ENCODE measurements at regions not wholly inside any gene's neighbourhood (a gene's known extent, or its start where the extent isn't known, plus 50 kb on each side); places are given as distances from the start of the nearest gene placed in this dataset.

DNA sequence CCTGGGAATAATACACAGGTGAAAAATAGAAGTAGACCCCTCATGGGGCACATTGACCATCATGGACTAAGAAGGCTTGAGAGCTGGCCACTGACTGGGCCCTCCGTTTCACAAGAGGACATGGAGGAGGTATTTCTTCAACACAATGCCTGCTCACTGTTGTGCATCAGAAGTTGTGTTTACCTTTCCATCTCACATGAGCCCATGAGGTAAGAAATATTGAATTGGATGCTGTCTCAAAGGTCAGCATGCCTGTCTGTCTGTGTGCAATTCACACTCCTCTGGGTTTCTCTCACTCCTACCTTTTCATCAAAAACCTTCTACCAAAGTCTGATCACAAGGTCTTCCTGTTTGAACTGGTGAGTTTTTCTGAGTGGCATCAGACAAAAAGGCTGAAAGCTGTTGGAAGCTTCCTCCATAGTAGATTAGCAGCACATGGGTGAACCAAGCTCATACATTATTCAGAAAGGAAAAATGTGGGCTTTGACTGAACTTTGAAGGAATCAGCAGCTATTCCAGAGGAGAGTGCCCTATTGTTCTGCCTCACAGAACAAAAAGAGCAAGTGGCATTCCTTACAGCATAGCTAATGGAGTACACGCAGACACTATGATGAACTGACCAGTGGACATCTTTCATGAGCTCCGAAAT, 143.2 kb upstream of the RND3 start:
- Mint-ChIP-seq H3K9me3 (no peaks in the 10 kb centered on the region), H3K4me1 (no peaks in the 10 kb centered on the region), H3K36me3 (ENCODE audit: low read depth) (no peaks in the 10 kb centered on the region), H3K4me3 (no peak overlapping the region), H3K27ac (no peak overlapping the region), H3K27me3 (no peaks in the 10 kb centered on the region)
- DNase-seq (no peak), ATAC-seq (no peak)

DNA sequence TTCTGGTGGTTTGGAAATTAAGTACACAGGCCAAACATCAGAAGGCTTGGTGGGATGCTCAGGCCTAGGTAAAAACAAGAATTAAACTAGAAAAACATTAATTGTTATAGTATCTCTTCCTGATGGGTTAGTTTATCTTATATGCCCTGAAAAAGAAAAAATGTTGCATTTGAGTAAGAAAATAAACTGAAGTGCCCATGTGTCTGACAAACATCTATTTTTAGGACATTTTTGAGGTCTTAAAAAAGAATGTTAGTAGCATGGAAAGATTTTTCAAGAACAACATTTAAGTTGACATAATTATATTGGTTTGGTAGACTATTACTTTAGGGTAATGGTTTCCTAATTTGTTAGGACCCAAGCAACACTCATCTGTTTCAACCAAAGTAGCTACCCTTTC, 140.1 kb upstream of the RND3 start:
- Mint-ChIP-seq H3K4me3 (no peak overlapping the region), H3K9me3 (no peaks in the 10 kb centered on the region), H3K27me3 (no peaks in the 10 kb centered on the region), H3K27ac (no peak overlapping the region), H3K36me3 (ENCODE audit: low read depth) (no peaks in the 10 kb centered on the region), H3K4me1 (no peaks in the 10 kb centered on the region)
- no peak for DNase-seq
- ATAC-seq: no peak

DNA sequence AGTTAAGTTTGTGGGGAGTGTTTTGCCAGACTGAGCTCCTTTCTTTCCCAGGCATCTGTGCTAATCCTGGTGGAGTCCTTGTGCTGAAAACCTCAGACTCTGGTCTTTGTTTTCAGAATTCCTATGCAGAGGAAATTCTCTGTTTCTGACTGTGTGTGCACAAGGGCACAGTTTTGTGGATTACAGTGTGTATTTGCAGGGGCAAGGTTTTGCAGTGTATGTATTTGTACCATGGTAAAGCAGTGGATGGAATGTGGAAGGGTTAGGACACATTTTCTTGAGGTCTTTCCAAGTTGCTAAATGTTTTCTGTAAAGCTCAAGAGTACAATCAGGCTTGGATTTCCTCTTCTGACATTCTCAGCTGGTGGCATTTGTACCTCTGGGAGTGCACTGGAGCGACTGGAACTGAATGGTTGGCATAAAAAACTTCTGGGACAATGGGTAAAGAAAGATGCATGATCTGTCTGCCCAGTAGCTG, 139.5 kb upstream of the RND3 start:
- DNase-seq (no peak), ATAC-seq (no peak)
- no peak overlapping the region for H3K27ac Mint-ChIP-seq

DNA sequence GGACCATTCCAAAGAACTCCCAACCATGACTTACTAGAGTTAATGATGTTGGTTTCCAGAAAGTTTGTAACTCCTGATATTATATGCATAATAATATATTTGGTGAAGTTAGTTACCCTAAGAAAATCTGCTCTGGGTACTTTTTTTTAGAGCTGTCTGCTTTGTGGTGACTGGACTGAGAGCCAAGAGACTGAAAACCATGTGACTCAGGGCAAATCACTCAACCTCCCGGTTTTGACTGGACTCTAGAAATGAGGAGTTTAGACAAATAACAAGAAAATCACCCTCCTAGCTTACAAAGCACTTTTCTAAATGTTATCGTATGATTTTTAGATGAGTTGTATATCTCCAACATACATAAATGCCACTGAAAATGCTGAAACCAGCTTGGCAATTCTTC, 138.3 kb upstream of the RND3 start:
- Mint-ChIP-seq H3K9me3 (no peaks in the 10 kb centered on the region), H3K36me3 (ENCODE audit: low read depth) (no peaks in the 10 kb centered on the region), H3K4me1 (no peaks in the 10 kb centered on the region), H3K4me3 (no peak overlapping the region), H3K27me3 (no peaks in the 10 kb centered on the region), H3K27ac (no peak overlapping the region)
- DNase-seq: no peak
- no peak for ATAC-seq

More for the DNA sequence above, 139.5 kb upstream of the RND3 start:
- Mint-ChIP-seq H3K9me3 (no peaks in the 10 kb centered on the region), H3K4me1 (no peaks in the 10 kb centered on the region), H3K36me3 (ENCODE audit: low read depth) (no peaks in the 10 kb centered on the region), H3K27me3 (no peaks in the 10 kb centered on the region), H3K4me3 (no peak overlapping the region)

DNA sequence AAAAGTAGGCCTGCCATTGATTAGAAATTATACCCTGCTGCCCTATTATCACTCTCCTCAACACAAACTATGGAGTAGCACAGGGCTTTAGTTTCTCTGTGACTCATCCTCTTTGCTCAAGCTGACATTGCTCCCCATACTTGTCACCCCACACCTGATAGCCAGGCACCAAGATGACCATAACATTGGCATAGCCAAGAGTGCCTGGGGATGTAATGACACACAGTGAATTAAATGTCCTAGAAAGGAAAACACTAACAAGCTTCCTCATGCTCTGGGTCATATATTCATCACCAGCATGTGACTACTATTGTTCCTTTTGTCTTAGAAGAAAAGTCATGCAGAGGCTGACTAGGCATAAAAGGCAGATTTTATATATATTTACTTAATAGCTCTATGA, 137.8 kb upstream of the RND3 start:
- no peak overlapping the region for H3K27ac Mint-ChIP-seq
- no peaks in the 10 kb centered on the region for H3K4me1 Mint-ChIP-seq
- no peaks in the 10 kb centered on the region for H3K36me3 Mint-ChIP-seq (ENCODE audit: low read depth)
- ATAC-seq (no peak), DNase-seq (no peak)
- no peaks in the 10 kb centered on the region for H3K9me3 Mint-ChIP-seq
- H3K27me3 Mint-ChIP-seq: no peaks in the 10 kb centered on the region
- H3K4me3 Mint-ChIP-seq: no peak overlapping the region

DNA sequence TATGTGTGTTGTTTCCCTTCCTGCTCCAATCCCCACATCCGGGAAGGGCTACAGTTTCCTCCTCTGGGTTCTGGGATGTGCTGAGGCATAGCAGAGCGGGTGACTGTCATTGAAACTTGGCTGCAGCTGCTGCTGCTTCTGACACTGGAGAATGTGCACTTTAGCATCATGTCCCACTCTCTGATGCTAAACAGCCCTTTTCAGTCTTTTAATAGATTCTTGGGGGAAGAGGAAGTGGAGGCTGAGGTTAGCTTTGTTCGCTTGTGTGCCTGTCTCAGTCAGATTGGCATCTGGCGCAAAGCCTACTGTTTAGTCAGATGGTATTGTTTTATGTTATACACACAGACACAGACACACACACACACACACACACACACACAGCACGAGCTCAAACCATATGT, 136.5 kb upstream of the RND3 start:
- Mint-ChIP-seq H3K9me3 (no peaks in the 10 kb centered on the region), H3K27me3 (no peaks in the 10 kb centered on the region), H3K36me3 (ENCODE audit: low read depth) (no peaks in the 10 kb centered on the region), H3K27ac (no peak overlapping the region), H3K4me3 (no peak overlapping the region), H3K4me1 (no peaks in the 10 kb centered on the region)
- DNase-seq (no peak), ATAC-seq (no peak)

DNA sequence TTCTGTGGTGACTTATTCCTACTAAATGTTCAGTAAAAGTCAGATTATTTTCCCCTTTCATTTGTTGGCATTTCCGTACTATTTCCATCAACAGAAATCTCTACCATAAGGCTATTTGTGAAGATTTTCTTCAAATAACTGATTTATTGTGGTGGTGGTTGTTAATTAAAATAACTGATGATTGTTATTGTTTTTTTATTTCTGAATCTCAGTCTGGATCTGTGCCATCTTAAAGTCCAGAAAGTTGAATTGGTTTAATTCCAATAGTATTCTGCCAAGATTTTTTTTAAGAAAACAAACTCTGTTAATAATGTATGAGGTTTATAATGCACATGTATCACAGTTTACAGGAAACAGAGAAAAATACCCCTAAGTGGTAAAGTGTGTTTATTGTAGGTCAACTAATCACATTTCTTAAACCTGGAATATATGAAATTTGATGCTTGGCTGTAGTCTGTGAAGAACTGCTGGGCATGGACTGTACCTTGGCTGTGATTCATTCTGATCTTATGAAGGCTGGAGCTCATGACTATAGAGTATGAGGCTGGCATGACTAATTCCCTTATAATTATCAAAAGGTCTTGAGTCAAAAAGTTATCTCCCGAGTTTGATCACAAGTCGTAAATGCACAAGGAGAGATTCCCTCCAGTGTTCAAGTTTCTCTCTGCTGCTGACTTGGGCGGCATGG, 134.2 kb upstream of the RND3 start:
- H3K4me3 Mint-ChIP-seq: no peak overlapping the region
- no peaks in the 10 kb centered on the region for H3K4me1 Mint-ChIP-seq
- no peak overlapping the region for H3K27ac Mint-ChIP-seq
- H3K27me3 Mint-ChIP-seq: no peaks in the 10 kb centered on the region
- H3K9me3 Mint-ChIP-seq: no peaks in the 10 kb centered on the region
- no peaks in the 10 kb centered on the region for H3K36me3 Mint-ChIP-seq (ENCODE audit: low read depth)
- ATAC-seq (no peak), DNase-seq (no peak)

DNA sequence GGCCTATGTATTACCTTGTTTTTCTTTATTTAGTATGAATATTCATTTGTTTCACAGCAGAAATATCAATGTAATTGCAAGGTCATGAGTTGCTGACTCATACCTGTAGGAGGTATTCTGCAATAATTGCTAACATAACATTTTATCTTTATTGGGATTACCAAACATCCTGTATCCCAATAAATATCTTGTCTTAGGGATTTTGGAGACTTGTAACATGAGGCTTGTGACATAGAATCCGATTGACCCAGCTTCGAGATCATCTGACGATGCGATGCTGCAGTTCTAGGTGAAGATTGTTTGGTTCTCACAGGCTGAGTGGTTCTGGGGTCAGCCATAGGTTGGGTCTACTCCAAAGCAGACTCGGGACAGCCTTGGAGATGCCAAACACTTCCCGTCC, 133.4 kb upstream of the RND3 start:
- Mint-ChIP-seq H3K27ac (no peak overlapping the region), H3K4me3 (no peak overlapping the region), H3K9me3 (no peaks in the 10 kb centered on the region), H3K4me1 (no peaks in the 10 kb centered on the region), H3K36me3 (ENCODE audit: low read depth) (no peaks in the 10 kb centered on the region), H3K27me3 (no peaks in the 10 kb centered on the region)
- no peak for DNase-seq
- ATAC-seq: no peak

DNA sequence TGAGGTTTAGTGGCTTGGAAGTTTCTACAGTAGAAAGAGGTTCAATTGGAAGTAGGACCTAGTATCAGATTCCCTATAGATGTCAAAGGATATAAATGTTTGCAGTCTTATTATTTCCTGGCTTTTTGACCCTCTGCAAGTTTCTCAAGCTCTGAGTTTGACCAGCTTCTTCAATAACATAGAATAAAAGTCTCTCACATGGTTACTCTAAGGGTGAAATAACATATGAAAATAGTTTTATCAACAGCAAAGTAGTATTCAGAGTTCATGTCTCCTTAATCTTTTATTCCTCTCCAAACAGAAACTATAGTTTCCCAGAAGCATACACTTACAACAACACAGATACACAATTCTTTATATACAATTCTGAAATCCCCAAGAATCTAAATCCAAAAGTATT, 132.9 kb upstream of the RND3 start:
- H3K27ac Mint-ChIP-seq: no peak overlapping the region
- no peaks in the 10 kb centered on the region for H3K9me3 Mint-ChIP-seq
- no peaks in the 10 kb centered on the region for H3K4me1 Mint-ChIP-seq
- H3K27me3 Mint-ChIP-seq: no peaks in the 10 kb centered on the region
- H3K36me3 Mint-ChIP-seq (ENCODE audit: low read depth): no peaks in the 10 kb centered on the region
- H3K4me3 Mint-ChIP-seq: no peak overlapping the region
- ATAC-seq: no peak
- no peak for DNase-seq

DNA sequence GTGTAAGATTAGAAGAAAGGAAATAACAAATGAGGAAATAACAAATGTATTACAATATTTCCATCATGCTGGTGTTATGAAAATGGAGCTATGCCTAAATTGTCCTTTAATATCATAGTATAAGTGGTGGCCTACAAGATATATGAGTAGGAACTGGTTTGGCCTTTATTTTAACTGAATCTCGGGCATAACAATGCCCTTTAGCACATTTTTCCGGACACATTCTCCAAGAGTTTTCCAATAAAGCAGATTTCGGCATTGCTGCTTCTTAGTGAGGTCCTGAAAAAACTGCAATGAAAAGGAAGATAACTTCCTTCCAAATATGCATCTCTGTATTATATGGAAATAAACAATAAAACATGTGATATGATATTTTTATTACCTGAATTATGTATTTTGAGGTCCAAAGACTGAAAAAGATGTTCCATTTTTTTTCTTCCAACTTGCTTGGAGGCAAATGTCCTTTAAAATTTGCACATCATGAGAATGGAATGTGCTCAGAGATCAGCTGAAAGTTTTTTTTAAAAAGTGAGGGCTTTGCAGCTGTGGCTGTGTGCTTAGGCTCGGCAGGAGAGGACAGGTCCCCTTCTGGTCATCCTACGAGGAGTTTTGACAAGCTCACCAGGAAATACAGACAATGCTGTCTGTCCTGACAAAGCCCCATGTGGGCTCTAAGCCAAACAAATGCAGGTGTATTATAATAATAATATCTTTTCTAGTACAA, 132.3 kb upstream of the RND3 start:
- Mint-ChIP-seq H3K27ac (no peak overlapping the region), H3K27me3 (no peaks in the 10 kb centered on the region), H3K4me3 (no peak overlapping the region), H3K4me1 (no peaks in the 10 kb centered on the region), H3K36me3 (ENCODE audit: low read depth) (no peaks in the 10 kb centered on the region), H3K9me3 (no peaks in the 10 kb centered on the region)
- ATAC-seq: no peak
- DNase-seq: no peak

DNA sequence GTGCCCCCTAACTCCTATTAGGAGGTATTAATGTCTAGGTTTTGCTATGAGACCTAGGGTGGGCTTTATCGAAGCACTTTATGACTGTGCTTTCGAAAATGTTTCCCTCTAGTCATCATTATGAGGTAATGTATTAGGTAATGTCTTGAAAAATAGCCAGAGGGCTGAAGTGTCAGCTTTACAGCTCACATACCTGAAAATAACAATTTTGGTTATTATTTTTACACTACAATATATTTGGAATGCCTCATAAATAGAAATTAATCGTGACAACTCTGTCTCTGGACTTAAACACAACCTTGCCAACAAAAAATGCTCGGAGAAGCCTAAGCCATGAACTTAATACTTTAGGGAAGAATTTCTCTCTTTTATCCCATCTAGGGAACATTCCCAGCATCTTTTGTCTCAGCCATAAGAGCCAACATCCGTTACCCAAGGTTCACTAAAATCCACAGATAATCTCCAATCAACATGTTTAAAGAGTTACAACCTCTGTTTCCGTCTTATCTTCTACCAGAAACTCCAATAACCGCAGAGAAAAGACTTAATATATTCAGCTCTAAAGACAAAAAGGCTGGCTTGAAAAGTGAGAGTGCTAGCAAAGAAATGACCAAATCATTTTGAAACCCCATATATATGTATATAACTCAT, 130.9 kb upstream of the RND3 start:
- H3K9me3 Mint-ChIP-seq: no peaks in the 10 kb centered on the region
- H3K27ac Mint-ChIP-seq: no peak overlapping the region
- no peaks in the 10 kb centered on the region for H3K27me3 Mint-ChIP-seq
- H3K4me3 Mint-ChIP-seq: no peak overlapping the region
- no peaks in the 10 kb centered on the region for H3K36me3 Mint-ChIP-seq (ENCODE audit: low read depth)
- no peaks in the 10 kb centered on the region for H3K4me1 Mint-ChIP-seq
- no peak for DNase-seq
- no peak for ATAC-seq

DNA sequence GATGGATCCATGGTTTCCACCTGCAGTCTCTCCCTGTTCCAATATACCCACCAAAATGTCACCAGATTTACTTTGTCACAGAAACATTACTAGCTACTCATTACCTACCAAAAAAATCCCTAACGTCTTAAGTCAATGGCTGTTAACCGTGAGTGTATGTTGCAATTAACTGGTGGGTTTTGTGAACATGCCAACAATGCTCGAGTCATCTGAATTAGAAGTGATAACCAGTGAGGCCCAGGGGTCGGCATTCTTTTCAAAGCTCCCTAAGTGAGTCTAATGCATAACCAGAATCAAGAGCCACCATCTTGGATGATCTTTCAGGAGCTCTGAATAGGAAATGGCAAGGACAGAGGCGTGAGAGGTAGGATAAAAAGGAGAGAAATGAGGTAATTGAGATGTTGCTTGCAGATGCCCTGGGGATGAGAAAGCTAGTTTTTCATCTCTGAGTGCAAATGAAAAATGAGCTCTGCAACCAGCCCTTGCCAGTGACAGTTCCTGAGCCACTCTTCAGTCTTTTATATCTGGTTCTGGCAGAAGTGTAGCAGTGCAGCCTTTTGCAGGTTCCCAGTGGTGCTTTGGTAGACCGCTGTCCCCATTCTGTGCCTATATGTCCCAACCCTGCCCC, 130.0 kb upstream of the RND3 start:
- ATAC-seq (no peak), DNase-seq (no peak)
- Mint-ChIP-seq H3K27me3 (no peaks in the 10 kb centered on the region), H3K4me3 (no peak overlapping the region), H3K27ac (no peak overlapping the region), H3K9me3 (no peaks in the 10 kb centered on the region), H3K4me1 (no peaks in the 10 kb centered on the region), H3K36me3 (ENCODE audit: low read depth) (no peaks in the 10 kb centered on the region)

DNA sequence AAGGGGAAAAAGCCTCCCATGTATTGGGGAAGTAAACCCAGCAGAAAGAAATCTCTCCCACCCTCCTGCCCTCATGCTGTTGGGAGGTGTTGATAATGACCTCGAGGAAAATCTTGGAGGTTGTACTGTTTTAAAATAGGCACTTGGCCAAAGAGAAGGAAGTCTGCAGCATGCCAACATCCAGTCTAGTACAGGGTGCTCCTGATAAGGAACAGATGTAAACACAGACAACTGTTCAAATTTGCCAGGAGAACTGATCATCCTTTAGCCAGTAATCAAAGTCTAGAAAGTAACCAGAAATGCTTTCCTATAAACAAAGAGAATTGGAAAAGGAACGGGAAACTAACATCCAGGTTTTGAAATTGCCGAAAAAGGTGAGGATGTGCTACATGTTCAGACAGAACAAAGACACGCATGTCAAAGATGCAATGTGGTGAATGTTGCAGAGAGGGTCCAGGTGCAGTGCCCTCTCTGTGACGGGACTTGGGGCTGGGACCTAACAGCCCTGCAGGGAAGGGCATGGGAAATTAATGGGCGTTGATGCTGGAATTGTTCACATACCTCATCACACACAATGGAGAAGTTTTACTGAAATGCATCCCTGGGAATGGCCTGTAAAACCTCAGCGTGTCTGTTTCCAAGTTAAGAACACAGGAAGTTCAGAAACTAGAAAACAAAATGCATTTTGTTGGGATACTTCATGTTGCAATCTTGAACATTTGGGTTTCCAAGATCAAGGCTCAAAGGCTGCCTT, 125.7 kb upstream of the RND3 start:
- no peaks in the 10 kb centered on the region for H3K9me3 Mint-ChIP-seq
- no peak overlapping the region for H3K4me3 Mint-ChIP-seq
- ATAC-seq (no peak), DNase-seq (no peak)
- no peak overlapping the region for H3K27ac Mint-ChIP-seq
- H3K36me3 Mint-ChIP-seq (ENCODE audit: low read depth): no peaks in the 10 kb centered on the region
- no peaks in the 10 kb centered on the region for H3K4me1 Mint-ChIP-seq
- H3K27me3 Mint-ChIP-seq: no peaks in the 10 kb centered on the region

DNA sequence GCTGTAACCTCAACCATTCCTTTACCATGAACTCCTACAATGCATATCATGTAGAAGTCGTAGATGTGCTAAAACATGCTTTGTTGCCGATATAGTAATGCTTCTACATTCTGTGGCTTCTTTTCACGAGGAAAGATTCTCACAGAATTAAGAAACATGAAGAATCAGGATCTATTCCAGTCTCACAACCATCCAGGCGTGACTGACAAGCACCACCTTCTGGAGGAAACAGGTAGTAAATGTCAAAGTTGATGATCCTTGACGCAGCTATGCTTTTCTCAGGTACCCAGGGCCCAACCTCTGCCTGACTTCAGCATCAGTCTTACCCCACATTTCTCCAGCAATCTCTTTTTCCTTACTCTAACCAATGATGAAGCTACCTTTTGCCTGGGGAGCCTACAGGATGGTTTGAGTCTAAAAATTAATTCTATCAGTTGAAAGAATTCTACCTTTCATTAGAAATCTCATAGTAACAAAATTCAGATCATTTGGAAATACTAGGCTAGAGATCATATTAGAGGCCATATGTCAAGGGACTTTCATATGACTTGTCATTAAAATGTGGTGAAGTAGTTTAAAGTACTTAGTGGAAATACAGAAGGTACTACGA, 123.3 kb upstream of the RND3 start:
- Mint-ChIP-seq H3K4me1 (no peaks in the 10 kb centered on the region), H3K36me3 (ENCODE audit: low read depth) (no peaks in the 10 kb centered on the region), H3K4me3 (no peak overlapping the region), H3K9me3 (no peaks in the 10 kb centered on the region), H3K27me3 (no peaks in the 10 kb centered on the region), H3K27ac (no peak overlapping the region)
- DNase-seq: no peak
- no peak for ATAC-seq

Data from activated naive CD8-positive, alpha-beta T cell treated with anti-CD3 and anti-CD28 coated beads, Interleukin-2, amount 50 U/mL, for 24 hours (primary cell).